HEK293T (cell line): ENCODE measurements at regions not wholly inside any gene's neighbourhood (a gene's known extent, or its start where the extent isn't known, plus 50 kb on each side); places are given as distances from the start of the nearest gene placed in this dataset.

Source experiments
- CTCF ChIA-PET: fragments of 350-600 bp; formaldehyde crosslinking; extraction: SDS; loops from one replicate; lab custom pipeline; 2021; ENCODE audit warnings: antibody characterized with exemption, inconsistent platforms; lab: Yijun Ruan, JAX
- POLR2A ChIA-PET: fragments of 350-600 bp; formaldehyde crosslinking; extraction: SDS; loops from one replicate; lab custom pipeline; 2020; ENCODE audit warnings: antibody characterized with exemption, inconsistent platforms; lab: Yijun Ruan, JAX
- DNase-seq: peaks from one replicate; pipeline ENCODE4 v3.0.0; 2012; ENCODE audit warnings: mixed read lengths; ENCODE audit errors: extremely low spot score
- ARNT ChIP-seq: fragments of 450-650 bp; IDR thresholded peaks from 2 replicates; pipeline ENCODE4 v1.6.1; 2017; ENCODE audit warnings: mild to moderate bottlenecking
- BHLHE40 ChIP-seq: fragments of 450-650 bp; IDR thresholded peaks from 2 replicates; pipeline ENCODE4 v1.6.1; 2016; ENCODE audit warnings: mild to moderate bottlenecking, moderate library complexity, borderline replicate concordance
- CTBP1 ChIP-seq: fragments of 450-650 bp; IDR thresholded peaks from 2 replicates; pipeline ENCODE4 v1.6.1; 2016; ENCODE audit warnings: borderline replicate concordance
- ELF4 ChIP-seq: fragments of 450-650 bp; IDR thresholded peaks from 2 replicates; pipeline ENCODE4 v1.6.1; 2017; ENCODE audit warnings: antibody characterized with exemption
- FOXA1 ChIP-seq: fragments of 450-650 bp; IDR thresholded peaks from 2 replicates; pipeline ENCODE4 v1.6.1; 2016; ENCODE audit warnings: mild to moderate bottlenecking
- FOXK2 ChIP-seq: fragments of 450-650 bp; IDR thresholded peaks from 2 replicates; pipeline ENCODE4 v1.6.1; 2016; ENCODE audit warnings: mild to moderate bottlenecking
- FOXM1 ChIP-seq: fragments of 450-650 bp; IDR thresholded peaks from 2 replicates; pipeline ENCODE4 v1.6.1; 2017; ENCODE audit warnings: mild to moderate bottlenecking, borderline replicate concordance
- HDGF ChIP-seq: fragments of 450-650 bp; IDR thresholded peaks from 2 replicates; pipeline ENCODE4 v1.6.1; 2017; ENCODE audit warnings: antibody characterized with exemption, borderline replicate concordance
- L3MBTL2 ChIP-seq: fragments of 450-650 bp; conservative IDR thresholded peaks from 2 replicates; pipeline ENCODE4 v1.6.1; 2016; ENCODE audit warnings: mild to moderate bottlenecking
- LEF1 ChIP-seq: fragments of 450-650 bp; IDR thresholded peaks from 2 replicates; pipeline ENCODE4 v1.6.1; 2017; ENCODE audit warnings: mild to moderate bottlenecking, borderline replicate concordance
- NFRKB ChIP-seq: fragments of 450-650 bp; IDR thresholded peaks from 2 replicates; pipeline ENCODE4 v1.6.1; 2016; ENCODE audit warnings: mild to moderate bottlenecking, moderate library complexity
- PKNOX1 ChIP-seq: fragments of 450-650 bp; IDR thresholded peaks from 2 replicates; pipeline ENCODE4 v1.6.1; 2016
- SP1 ChIP-seq: fragments of 450-650 bp; IDR thresholded peaks from 2 replicates; pipeline ENCODE4 v1.6.1; 2017
- SUZ12 ChIP-seq: fragments of 450-650 bp; IDR thresholded peaks from 2 replicates; pipeline ENCODE4 v1.6.1; 2016; ENCODE audit warnings: mild to moderate bottlenecking
- TARDBP ChIP-seq: fragments of 450-650 bp; IDR thresholded peaks from 2 replicates; pipeline ENCODE4 v1.6.1; 2016
- ZNF384 ChIP-seq: fragments of 450-650 bp; IDR thresholded peaks from 2 replicates; pipeline ENCODE4 v1.6.1; 2016

DNA sequence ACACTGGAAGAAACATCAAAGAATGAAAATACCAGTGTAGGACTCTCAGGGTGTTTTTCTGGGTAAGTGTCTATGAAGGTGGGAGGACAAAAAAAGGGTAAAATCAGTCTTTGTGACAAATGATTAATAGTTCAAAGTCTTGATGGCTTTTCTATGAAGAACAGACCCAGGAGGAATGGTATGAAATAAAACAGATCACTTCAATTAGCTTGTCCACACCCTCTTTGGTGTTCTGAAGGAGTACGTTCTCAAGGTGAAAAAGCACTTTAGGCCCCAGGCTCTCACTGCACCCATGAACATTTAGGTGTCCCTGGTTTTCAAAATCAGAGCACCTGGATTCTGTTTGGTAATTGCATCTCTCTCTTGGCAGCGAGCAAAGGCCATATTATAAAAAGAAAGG is 383.6 kb upstream of the NR2F2 start:
- DNase-seq, result no peak
- TF ChIP-seq HDGF (no peak), CTBP1 (no peak), FOXA1 (no peak), PKNOX1 (no peak), ZNF384 (no peak), SUZ12 (no peak), ARNT (no peak), NFRKB (no peak), SP1 (no peak), ELF4 (no peak), BHLHE40 (no peak)
- CTCF ChIA-PET, result no interaction called here
- POLR2A ChIA-PET, result no interaction called here

DNA sequence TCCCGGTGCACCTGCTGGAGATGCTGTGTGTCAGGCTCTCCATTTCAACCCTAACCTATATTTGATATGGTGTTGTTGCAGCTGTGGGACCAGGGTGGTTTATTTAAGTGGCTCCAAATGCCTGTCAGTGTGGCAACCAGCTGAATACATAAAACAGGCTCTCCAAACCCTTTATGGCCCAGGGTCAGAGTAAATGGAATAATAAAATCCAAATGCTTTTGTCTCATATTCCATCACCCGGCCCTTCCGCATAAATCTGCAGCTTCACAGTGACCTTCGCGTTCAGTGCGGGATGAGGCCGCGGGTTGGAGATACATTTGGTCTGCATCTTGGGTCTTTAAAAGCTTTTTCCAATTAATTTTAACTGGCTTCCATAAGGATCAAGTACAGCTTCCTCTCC is 382.1 kb upstream of the NR2F2 start:
- TF ChIP-seq NFRKB (no peak), L3MBTL2 (no peak), PKNOX1 (peak; percentile 29; the same call in 1 of the 2 replicates), LEF1 (no peak)
- CTCF ChIA-PET, result no interaction called here

DNA sequence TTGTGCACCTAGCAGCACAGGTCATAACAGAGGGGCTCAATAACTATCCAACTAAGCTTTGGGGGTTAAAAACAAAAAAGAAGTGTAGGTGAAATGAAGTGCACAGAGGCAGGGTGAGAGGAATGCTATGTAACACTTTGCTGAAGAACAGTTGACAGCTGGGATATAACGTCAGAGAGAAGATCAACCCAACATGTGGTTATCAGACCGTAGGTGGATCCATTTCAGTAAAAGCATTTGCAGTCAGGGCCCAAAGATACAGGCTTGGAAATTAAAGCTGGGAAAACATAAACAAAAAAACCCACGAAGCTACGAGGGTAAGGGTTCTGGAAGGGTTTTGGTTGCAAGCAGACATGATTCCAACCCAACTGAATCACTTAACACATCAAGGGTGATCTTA is 377.5 kb upstream of the NR2F2 start:
- POLR2A ChIA-PET, result no interaction called here
- no peak for TF ChIP-seq FOXM1
- no peak for TF ChIP-seq CTBP1
- no peak for TF ChIP-seq HDGF
- no peak for TF ChIP-seq ELF4
- no peak for TF ChIP-seq SP1
- TF ChIP-seq FOXK2, result no peak
- TF ChIP-seq BHLHE40, result no peak
- no peak for TF ChIP-seq L3MBTL2
- no peak for TF ChIP-seq ARNT
- TF ChIP-seq NFRKB, result no peak
- no peak for TF ChIP-seq TARDBP
- no peak for TF ChIP-seq FOXA1
- TF ChIP-seq SUZ12, result no peak
- CTCF ChIA-PET, result interaction anchor here (0.6 kb wide), 1 partner anchor 42 kb away, joined by 3 read pairs; no protein-coding TSS in a partner anchor
- no peak for DNase-seq

More for the DNA sequence above, 382.1 kb upstream of the NR2F2 start:
- POLR2A ChIA-PET, result no interaction called here
- DNase-seq, result no peak

- no peak for DNase-seq
- POLR2A ChIA-PET, result no interaction called here
- TF ChIP-seq L3MBTL2, result no peak
- peak; percentile 33; the same call in 1 of the 2 replicates for TF ChIP-seq PKNOX1
- CTCF ChIA-PET, result no interaction called here
Measured at GRCh38 chr15:95957861-95958260, 372.6 kb upstream of the NR2F2 start.

- CTCF ChIA-PET, result no interaction called here
- DNase-seq, result no peak
- POLR2A ChIA-PET, result no interaction called here
- TF ChIP-seq FOXA1 (no peak), ELF4 (no peak), ZNF384 (no peak), FOXM1 (no peak), CTBP1 (no peak), HDGF (no peak), SUZ12 (no peak), NFRKB (no peak), L3MBTL2 (no peak), TARDBP (no peak), LEF1 (no peak), FOXK2 (no peak), ARNT (no peak)
Measured at GRCh38 chr15:95958382-95958781, 372.1 kb upstream of the NR2F2 start.

DNA sequence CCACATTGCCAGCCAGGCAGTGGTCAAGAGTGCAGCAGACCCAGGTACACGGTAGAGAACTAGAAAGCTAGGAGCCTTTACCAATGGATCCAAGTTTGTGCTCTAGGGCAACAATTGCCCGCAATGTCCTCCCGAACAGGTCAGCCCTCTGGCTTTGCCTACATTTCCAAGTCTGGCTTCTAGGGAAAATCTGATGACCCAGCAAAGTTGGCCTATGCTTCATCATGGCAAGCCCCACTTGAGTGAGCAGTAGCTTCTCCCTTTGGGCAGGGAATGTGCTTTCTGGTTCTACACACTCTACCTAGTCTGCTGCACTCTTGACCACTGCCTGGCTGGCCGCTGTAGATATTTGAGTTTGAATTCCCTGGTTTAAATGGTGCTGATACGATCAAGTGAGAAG is 361.6 kb upstream of the NR2F2 start:
- DNase-seq, result no peak
- ChIA-PET CTCF (no interaction called here), POLR2A (no interaction called here)
- no peak for TF ChIP-seq FOXA1
- TF ChIP-seq NFRKB, result no peak
- no peak for TF ChIP-seq BHLHE40
- no peak for TF ChIP-seq SP1
- no peak for TF ChIP-seq ELF4
- TF ChIP-seq FOXM1, result no peak
- no peak for TF ChIP-seq FOXK2
- no peak for TF ChIP-seq ZNF384

DNA sequence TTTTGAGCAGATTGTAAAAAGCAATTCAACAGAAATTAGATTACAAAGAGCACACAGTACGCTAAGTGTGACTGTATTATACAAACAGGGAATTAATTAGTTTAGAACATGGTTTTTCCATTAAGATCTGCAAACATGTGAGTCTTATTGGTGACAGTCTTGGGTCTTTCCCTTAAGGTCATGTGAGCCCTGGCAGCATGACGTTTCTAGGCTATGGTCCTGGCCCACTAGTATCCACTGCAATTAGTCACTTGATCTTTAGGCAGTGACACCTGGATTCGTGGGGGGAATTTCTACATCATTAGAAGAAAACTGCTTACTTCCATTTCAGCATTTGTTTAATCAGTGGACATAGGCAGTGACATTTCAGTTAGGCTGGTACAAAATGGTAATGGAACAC is 360.2 kb upstream of the NR2F2 start:
- TF ChIP-seq FOXK2 (no peak), L3MBTL2 (no peak), PKNOX1 (no peak), FOXM1 (no peak), FOXA1 (no peak), TARDBP (no peak), ZNF384 (no peak), SUZ12 (no peak), ELF4 (no peak), BHLHE40 (no peak), HDGF (no peak), LEF1 (no peak), ARNT (no peak), NFRKB (no peak), CTBP1 (no peak), SP1 (no peak)
- ChIA-PET POLR2A (no interaction called here), CTCF (no interaction called here)
- no peak for DNase-seq
